ENCODE measurements at regions not wholly inside any gene's neighbourhood (a gene's known extent, or its start where the extent isn't known, plus 50 kb on each side); places are given as distances from the start of the nearest gene placed in this dataset.

DNA sequence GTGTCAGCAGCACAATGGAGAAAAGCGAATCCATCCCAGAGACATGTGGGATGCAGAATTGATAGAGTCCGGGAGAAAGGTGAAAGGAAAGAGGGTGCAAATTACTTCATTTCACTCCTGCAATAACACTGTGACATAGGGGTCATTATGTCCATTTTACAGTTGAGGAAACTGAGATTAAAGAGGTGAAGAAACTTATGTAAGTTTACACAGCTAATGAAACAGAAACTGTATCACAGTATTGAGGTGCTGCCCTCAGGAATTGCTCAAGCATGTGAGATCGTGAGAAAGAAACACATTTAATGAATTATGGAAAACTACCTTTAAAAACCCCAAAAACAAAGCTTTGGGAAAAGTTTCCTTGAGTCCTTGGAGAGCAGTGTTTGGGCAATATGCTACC is 103.6 kb upstream of the PFN2 start:
- DNase-seq: no peak

DNA sequence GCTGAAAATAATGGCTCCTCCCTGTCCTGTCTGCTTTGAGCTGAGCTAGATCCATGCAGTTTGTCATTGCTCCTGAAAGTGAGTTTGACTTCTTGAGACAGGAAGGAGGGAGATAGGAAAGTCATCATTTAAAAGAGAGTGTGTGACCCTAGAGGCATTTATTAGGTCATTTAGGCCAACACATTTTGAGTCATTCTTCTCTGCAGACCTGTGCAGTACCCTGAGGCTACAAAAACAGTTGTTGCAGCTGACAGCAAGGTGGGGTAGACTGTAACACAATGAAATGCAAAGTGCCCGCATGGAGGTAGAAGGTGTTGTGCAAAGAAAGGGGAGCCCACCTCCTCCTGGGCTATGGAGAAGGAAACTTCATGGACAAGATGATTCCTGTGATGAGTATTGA is 102.8 kb upstream of the PFN2 start:
- no peak for DNase-seq

DNA sequence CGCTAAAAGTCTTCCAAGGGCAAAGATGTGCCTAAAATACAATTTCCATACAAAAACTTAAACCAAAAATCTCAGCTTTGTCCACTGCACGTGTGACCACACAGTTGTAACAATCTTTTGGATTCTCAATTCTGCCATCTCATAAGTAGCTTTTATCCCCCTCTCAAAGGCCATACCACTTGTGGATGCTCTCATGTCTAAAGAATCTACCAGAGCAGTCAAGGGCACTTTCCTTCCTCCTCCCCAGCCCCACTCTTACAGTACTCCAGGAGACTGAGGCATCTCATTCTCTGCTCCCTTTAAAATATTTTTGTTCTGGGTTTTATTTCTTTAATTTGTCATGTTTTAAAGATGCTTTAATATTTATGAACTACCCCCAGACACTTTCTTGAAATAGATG is 102.3 kb upstream of the PFN2 start:
- DNase-seq: no peak

DNA sequence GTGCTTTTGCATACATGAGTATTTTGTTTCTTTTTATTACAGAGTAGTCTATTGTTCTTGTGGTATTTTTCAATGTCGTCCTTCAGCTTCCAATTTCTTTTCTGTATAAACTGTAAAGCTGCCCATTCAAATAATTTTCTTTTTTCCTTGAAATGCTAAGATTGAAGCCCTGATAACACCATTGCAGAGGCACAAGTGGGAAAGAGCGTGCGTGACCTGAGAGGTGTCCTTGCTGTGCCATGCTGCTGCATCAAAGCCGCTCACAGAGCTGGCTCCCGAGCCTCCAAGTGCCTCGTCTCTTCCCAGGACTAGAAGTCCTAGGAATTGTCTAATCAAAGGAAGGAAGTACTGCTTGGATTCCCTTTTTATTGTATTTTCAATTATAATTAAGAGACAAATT is 101.9 kb upstream of the PFN2 start:
- no peak for DNase-seq

DNA sequence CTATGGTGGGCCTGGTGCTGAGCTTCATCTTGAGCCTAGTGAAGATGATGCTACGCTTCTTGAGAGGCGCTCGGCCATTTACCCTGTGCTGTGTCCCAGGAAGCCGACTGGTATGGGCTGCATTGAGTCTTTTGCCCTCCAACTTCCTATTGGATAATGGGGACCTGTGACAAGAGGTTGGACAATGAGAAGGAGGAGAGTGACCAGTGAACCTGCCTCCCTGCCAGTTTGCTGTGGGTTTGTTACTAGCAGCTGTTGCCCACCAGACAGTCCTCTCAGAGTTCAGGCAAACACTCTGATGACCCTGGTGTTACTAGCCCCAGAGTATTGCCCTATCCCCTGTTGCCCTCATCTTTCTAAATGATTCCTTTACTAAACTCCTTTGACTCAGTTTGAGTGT is 99.6 kb upstream of the PFN2 start:
- no peak for DNase-seq

DNA sequence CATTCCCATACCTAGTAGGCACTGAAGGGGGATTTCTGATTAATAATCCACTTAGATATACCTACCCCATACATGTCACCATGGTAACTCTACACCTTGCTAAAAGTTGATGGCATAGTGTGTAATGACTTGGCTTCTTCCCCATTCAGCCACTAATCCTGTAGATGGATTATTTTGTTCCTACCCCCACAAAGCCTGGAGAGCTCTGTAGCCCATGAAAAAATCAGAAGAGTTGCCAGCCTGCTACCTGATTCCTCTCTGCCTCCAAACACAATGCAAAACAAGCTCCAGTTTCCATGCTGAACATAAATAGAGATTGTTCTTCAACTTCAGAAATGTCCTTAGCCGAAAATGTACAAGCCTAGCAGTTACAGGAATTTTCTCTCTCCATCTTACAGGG is 98.9 kb upstream of the PFN2 start:
- no peak for DNase-seq

DNA sequence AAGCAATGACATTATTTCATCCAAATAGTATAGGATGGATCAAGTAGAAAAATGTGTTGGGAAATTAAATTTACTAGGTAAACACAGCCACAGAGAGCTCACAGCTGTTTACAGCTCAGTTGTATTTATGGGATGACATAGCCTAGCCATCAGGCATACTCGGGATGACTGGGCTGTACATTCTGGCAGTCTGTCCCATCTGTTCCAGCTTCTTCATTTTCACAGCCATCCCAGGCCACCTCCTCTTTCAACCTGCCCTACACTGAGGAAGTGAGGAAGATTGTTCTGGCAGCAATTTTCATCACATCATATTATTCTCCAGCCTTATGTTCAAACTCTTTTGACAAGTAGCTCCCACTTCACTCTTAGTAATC is 98.4 kb upstream of the PFN2 start:
- no peak for DNase-seq

DNA sequence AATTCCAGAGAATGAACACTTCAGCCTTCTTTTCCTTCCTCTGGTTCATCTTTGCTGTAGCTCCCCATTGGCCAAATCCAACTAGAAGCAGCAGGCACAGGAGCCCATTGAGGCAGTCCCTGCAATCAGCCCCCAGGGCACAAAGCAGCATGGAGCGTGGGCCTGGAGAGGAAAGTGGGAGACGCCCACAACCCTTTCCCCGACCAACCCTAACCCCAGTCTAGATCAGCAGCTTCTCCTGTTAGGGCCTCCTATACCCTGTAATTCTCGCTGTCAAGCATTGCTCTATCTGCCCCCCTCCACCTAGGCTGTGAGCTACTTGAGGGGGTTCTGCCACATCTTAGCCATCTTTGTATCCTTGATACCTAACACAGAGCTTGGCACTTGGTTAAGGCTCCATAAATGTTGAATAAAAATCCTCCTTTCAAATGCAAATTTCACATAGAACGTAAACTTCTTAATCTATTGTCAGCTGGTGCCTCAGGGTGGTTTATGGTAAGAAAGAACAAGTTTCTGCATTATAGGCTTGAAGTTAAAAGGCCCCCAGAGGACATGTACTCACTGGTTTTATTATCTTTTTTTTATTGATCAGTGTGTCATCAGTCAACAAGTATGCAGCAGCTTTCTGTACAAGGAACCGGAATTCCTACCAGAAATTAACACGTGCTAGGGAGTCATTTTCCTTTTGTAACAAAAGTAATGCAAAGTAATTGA is 97.9 kb upstream of the PFN2 start:
- no peak for DNase-seq

DNA sequence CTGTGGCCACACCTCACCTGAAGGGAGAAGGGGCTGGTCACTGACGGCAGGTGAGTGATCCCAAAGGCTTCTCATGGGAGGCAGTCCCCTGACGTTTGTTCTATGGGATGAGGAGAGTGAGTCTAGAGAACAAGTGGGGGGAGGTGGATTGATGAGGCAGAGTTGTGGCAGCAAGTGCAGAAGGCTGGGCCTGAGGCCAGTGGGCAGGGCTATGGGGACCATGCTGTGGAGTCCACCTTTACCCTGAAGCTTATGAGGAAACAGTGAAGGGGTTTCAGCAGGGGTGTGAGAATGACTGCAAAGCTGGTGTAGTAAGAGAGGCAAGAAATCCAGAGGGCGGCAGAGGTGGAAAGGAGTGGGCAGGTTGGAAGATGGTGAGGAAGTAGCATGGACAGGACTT is 96.9 kb upstream of the PFN2 start:
- no peak for DNase-seq

DNA sequence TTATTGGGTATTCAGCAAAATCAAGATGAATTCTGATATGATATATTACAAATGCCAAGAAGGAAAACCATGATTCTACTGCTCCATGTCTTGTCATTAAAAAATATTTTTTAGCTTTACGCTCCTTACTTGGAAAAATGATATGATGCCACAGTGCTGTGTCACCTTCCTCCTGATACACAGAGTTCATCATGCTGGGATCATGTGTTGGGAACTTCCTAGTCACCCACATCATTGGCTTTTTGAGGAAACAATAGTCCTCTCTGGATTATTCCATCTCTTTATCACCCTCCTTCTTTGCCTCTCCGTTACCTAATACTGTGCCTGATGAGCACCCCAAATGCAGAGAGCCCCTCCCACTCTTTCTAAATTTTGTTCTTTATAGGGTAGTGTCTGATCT is 94.3 kb upstream of the PFN2 start:
- DNase-seq: no peak

DNA sequence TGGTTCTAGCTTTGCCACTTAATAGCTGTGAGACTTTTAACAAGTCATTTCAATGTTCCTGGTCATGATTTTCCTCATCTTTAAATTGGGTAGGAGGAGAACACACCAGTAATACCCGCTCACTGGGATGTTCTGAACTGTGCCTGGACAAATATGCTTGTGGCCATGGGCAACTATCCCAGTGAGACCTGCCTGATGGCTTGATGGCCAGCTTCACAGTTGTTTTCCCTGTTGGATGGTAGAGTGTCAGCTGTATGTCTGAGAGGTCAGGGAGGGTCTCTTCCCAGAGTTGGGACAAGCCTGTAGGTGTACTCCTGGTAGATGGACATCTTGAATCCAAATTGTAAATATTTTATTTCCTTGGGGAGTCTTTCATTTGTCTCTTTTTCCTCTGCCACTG is 92.5 kb upstream of the PFN2 start:
- no peak for DNase-seq

DNA sequence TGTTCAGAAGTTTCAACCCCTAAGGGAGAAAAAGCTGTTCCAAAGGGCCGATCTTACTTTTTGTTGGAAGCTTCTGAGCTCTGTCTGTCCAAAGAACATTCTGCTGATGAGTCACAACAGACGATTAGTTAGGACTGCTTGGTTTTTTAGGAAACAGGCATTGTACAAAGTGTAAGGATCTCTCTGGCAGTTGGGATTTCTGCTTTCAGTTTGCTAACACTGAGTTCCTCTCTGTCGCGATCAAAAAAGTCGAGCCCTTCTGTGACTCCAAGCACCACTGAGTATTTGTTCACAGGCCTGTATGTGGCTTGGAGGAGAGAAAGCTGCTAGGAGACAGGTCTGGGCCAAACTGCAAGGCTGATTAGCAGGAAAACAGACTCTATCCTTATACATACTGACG is 91.8 kb upstream of the PFN2 start:
- DNase-seq: peak in 1 of 56 donors; percentile 10

DNA sequence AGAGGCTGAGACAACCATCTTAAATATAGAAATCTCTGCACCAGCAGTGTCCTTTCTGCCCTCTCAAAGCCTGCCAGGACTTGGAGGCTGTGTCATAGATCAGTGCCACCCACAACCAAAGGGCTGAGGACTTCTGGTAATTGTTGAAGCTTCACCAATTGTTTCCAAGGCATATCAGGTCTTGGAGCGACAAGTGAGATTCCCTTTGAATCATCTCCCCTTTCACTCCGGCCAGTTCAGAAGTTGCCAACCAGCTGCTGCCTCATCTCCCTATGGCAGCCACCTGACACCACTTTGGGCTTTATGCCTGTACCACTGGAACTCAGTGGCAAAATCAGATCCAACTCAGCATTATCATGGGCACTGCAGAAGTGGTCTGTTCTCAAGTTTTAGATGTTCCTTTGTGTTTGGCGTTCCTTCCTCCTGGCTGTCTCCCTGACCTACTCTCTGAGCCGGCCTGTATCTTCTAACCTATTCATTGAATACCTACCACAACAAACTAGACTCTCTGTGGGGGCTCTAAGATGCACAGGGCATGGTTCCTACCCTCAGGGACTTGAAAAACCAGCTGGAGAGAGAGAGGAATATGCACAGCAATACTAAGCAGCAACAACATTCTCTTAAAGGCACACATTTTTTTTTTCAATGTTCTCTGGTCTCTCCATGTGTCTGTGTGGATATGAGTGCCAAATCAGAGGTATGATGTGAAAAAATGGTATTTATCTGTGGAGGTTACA is 90.8 kb upstream of the PFN2 start:
- no peak for DNase-seq

DNA sequence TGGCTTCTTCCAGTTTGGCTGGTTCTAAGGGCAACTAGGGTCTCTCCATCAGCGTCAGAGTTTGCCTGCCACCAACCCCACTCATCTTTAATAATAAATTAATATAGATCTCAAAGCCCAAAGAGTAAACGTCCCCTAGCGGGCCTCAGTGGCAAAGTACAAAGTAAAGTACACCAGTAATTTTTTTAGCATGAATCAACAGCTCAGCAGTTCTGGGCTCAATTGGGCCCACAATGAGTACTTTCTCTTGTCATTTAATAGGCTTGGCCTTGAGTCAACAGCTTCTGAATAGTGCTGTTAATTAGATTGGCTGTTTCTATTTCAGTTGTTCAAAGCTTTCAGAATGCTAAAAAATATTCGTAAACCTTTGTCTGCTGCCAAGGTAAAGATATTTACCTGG is 89.0 kb upstream of the PFN2 start:
- peak in 5 of 56 donors; percentile 7 to 25 (median 22) for DNase-seq

DNA sequence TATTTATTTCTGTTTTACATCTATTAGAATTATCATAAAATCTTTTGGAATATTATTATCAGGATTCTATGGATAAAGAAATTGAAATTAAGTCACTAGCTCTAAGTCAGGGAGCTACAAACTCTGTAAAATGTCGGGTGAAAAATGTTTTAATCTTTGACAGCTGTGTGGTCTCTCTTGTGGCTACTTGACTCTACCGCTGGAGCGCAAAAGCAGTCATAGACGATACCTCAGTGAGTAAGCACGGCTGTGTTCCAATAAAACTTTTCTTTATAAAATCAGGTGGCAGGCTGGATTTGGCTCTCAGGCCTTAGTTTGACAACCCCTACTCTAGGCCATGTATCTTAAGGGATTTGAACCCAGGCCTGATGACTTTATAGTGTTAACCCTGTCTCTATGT is 88.5 kb upstream of the PFN2 start:
- no peak for DNase-seq

DNA sequence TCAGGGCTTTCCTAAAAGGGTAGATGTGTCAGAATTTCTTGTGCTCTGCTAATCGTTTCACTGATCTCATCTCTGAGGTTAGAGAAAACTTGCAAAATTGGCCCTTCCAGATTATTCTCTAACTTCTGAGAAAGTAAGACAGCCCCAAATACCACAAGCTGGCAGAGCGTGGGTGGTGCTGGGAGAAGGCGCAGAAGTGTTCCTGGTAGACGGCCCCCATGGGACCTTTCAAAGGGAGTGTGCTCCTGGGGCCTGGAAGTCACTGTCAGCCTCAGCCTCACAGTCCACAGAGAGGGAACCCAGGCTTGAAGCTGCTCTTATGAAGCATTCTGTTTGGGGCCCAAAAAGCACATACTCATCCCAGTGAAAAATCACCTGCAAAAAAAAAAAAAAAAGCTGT is 86.5 kb upstream of the PFN2 start:
- DNase-seq: no peak

DNA sequence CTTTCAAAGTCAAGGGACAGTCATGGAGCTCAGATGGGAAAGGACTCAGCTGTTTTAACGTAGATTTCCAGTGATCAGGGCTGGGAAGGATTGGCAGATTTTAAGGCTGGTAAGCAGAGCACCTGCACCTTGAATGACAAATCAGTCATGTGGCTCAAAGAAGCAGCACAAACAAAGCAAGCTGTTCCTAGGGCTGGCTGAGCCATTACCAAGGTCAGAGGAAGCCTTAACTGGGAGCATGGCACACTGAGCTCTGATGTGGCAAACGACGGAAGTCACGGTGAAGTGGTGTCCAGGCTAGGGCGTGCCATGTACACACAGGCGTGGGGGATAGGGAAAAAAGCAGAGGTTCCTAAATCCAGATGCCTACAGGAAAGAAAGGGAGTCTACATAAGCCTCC is 84.6 kb upstream of the PFN2 start:
- no peak for DNase-seq

DNA sequence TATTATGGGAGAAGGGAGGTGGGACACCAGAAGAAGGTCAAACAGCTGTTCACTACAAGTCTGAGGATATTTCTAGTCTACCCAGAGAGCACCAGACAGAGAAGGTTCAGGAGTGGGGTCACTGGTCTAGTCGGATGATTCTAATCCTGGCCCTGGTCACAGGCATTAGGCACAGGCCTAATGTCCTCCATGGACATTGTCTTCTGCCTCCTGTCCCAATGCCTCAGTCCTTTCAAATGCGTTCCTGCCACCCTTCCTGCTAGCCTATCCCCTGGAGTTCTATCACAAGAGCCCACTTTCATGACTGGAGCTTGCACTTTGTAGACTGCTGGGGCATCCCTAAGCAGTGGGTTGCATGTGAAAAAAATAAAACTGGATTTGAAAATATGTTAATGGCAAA is 83.9 kb upstream of the PFN2 start:
- DNase-seq: no peak

DNA sequence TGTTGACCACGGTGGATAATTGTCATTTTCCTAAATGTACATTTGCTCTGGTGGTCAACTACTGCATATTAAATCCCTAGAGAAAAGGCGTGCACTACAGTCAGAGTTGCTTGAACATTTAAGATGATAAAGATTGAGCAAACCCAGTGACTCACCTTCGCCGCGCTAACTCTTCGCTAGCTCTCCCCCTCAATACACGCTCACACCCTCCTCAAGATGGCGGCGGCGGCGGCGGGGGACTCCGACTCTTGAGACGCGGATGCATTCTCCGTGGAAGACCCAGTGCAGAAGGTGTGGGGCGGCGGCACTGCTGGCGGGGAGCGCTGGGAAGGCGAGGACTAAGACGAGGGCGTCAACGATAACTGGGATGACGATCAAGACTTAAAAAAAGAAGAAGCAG is 79.8 kb upstream of the PFN2 start:
- DNase-seq: no peak

DNA sequence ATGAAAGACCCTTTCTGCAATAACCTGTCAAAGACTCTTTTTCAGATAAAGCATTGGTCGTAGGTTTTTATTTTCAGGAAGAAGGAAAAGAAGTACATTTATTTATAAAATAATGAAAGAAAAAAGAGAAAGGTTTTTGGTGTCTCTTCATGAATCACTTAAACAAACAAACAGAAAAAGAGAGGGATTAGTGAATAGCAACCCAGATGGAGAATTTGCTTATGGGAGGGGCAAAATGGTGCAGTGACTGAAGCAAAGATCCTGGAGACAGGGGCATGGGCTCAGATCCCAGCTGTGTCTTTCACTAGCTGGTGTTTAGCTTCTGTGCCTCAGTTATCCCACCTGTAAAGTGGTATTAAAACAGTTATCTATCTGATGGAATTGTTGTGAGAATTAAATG is 78.6 kb upstream of the PFN2 start:
- no peak for DNase-seq

DNA sequence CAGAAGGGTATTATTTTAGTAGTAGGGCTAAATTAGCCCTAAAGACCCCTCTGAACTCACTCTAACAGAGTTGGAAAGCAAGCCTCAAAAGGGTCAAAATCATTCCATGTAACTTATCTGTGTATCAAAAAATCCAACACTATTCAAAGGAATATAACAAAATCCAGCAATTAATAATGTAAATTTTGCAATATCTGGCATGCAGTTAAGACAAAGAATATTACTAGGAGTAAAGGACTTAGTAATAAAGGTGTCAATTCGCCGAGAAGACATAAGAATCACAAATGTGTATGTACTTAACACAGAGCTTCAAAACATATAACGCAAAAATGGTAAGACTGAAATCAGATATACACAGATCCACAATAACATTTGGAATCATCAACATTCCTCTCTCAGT is 71.2 kb upstream of the PFN2 start:
- no peak for DNase-seq

DNA sequence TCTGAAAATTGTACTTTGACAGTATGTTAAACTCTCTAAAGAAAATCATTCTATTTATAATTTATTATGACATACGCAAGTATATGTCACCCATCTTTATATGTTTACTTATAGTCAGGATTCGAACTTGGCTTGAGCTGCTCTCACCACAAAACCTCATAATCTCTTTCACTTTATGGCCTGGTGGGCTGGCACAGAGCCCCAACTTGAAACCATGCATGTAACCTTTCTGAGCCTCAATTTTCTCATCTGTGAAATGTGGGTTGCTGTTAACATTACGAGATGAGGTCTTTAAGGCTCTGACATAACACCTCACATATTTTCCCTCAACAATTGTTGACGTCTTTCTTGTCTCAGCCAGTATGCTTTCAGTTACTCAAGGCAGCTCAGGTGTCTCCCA is 69.4 kb upstream of the PFN2 start:
- DNase-seq: no peak

DNA sequence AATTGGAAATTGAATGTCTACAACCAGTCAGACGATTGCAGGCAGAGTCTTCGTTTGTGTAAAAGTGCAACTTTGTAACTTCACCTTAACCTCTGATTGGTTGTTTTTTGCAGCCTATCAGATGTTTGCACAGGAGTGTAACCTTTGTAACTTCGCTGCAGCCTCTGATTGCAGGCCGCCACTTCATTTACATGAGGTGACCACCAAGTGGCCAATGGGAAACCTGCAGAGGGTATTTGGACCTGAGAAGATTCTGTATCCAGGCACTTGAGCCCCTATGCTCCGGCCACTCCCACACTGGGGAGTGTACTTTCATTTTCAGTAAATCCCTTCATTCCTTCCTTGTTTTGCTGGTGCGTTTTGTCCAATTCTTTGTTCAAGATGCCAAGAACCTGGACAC is 68.1 kb upstream of the PFN2 start:
- DNase-seq: no peak

DNA sequence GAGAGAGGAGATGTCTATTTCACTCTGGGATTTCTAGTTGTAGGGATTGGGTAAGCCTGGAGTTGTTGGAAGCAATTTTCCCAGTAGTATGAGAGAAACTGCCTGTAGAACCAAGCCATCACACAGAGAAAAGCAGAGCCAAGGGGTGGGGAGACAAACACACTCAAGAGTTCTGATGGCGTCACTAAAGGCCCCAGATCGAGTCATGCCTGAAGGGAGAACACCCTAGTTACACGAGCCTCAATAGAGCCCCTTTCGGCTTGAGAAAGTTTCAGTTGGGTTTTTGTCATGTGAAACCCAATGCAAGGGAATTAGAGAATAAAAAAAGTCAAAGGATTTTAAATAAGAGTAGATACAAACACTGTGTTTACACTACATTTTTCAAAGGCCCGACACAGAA is 66.1 kb upstream of the PFN2 start:
- DNase-seq: no peak

All from amygdala (tissue), 56 donors.